ENCODE measurements at regions not wholly inside any gene's neighbourhood (a gene's known extent, or its start where the extent isn't known, plus 50 kb on each side); places are given as distances from the start of the nearest gene placed in this dataset.

- Histone ChIP-seq H3K4me2 (ENCODE audit: low read length) (no peak overlapping the region), H3K4me3 (ENCODE audit: low read length) (no peak overlapping the region), H3K9me3 (ENCODE audit: insufficient read depth, low read length) (no peaks in the 10 kb centered on the region), H3K79me2 (ENCODE audit: low read length) (no peaks in the 10 kb centered on the region), H3K27ac (ENCODE audit: low read length) (no peak overlapping the region), H3K27me3 (ENCODE audit: low read depth, low read length) (no peaks in the 10 kb centered on the region), H3K4me1 (ENCODE audit: low read length) (peaks cover 4% of the 10 kb centered on the region; the same call in 1 of the 2 replicates), H3K9ac (ENCODE audit: low read length) (no peak overlapping the region), H4K20me1 (ENCODE audit: insufficient read depth, low read length) (no peaks in the 10 kb centered on the region), H3K36me3 (replicated peaks; ENCODE audit: low read depth, low read length) (no peaks in the 10 kb centered on the region), H2AFZ (ENCODE audit: low read depth, low read length) (no peak overlapping the region)
- no peak for TF ChIP-seq EZH2phosphoT487 (IDR thresholded peaks at IDR 0.05; ENCODE audit: low read depth)
- no peak for TF ChIP-seq CTCF (IDR thresholded peaks at IDR 0.05; ENCODE audit: low read depth, low read length)
Observed at GRCh38 chr12:20282401-20282800, 85.9 kb upstream of the PDE3A start.

GRCh38 chr12:20283482-20283881, 84.9 kb upstream of the PDE3A start:
- Histone ChIP-seq H3K4me2 (ENCODE audit: low read length) (no peak overlapping the region), H3K4me1 (ENCODE audit: low read length) (peaks cover 4% of the 10 kb centered on the region; the same call in 1 of the 2 replicates), H3K36me3 (replicated peaks; ENCODE audit: low read depth, low read length) (no peaks in the 10 kb centered on the region), H3K9ac (ENCODE audit: low read length) (no peak overlapping the region), H2AFZ (ENCODE audit: low read depth, low read length) (no peak overlapping the region), H4K20me1 (ENCODE audit: insufficient read depth, low read length) (no peaks in the 10 kb centered on the region), H3K79me2 (ENCODE audit: low read length) (no peaks in the 10 kb centered on the region), H3K9me3 (ENCODE audit: insufficient read depth, low read length) (no peaks in the 10 kb centered on the region), H3K27me3 (ENCODE audit: low read depth, low read length) (no peaks in the 10 kb centered on the region), H3K4me3 (ENCODE audit: low read length) (no peak overlapping the region), H3K27ac (ENCODE audit: low read length) (no peak overlapping the region)
- TF ChIP-seq EZH2phosphoT487 (IDR thresholded peaks at IDR 0.05; ENCODE audit: low read depth) (no peak), CTCF (IDR thresholded peaks at IDR 0.05; ENCODE audit: low read depth, low read length) (no peak)

GRCh38 chr12:20289520-20289919, 78.8 kb upstream of the PDE3A start:
- no peaks in the 10 kb centered on the region for H3K9me3 ChIP-seq (ENCODE audit: insufficient read depth, low read length)
- H3K9ac ChIP-seq (ENCODE audit: low read length) = no peak overlapping the region
- H3K4me2 ChIP-seq (ENCODE audit: low read length) = no peak overlapping the region

GRCh38 chr12:20300457-20300856, 67.9 kb upstream of the PDE3A start:
- Histone ChIP-seq H3K9ac (ENCODE audit: low read length) (no peak overlapping the region), H3K36me3 (replicated peaks; ENCODE audit: low read depth, low read length) (no peaks in the 10 kb centered on the region), H4K20me1 (ENCODE audit: insufficient read depth, low read length) (no peaks in the 10 kb centered on the region)

More at GRCh38 chr12:20289520-20289919, 78.8 kb upstream of the PDE3A start:
- no peak overlapping the region for H3K4me3 ChIP-seq (ENCODE audit: low read length)
- H4K20me1 ChIP-seq (ENCODE audit: insufficient read depth, low read length) = no peaks in the 10 kb centered on the region
- no peaks in the 10 kb centered on the region for H3K79me2 ChIP-seq (ENCODE audit: low read length)
- H3K27me3 ChIP-seq (ENCODE audit: low read depth, low read length) = no peaks in the 10 kb centered on the region
- H3K36me3 ChIP-seq (replicated peaks; ENCODE audit: low read depth, low read length) = no peaks in the 10 kb centered on the region
- H2AFZ ChIP-seq (ENCODE audit: low read depth, low read length) = no peak overlapping the region
- H3K27ac ChIP-seq (ENCODE audit: low read length) = no peak overlapping the region
- TF ChIP-seq EZH2phosphoT487 (IDR thresholded peaks at IDR 0.05; ENCODE audit: low read depth) (no peak), CTCF (IDR thresholded peaks at IDR 0.05; ENCODE audit: low read depth, low read length) (no peak)
- no peaks in the 10 kb centered on the region for H3K4me1 ChIP-seq (ENCODE audit: low read length)

More at GRCh38 chr12:20300457-20300856, 67.9 kb upstream of the PDE3A start:
- TF ChIP-seq EZH2phosphoT487 (IDR thresholded peaks at IDR 0.05; ENCODE audit: low read depth) (no peak), CTCF (IDR thresholded peaks at IDR 0.05; ENCODE audit: low read depth, low read length) (no peak)
- Histone ChIP-seq H3K27me3 (ENCODE audit: low read depth, low read length) (no peaks in the 10 kb centered on the region), H3K4me2 (ENCODE audit: low read length) (no peak overlapping the region), H3K4me3 (ENCODE audit: low read length) (no peak overlapping the region), H3K9me3 (ENCODE audit: insufficient read depth, low read length) (no peaks in the 10 kb centered on the region), H3K79me2 (ENCODE audit: low read length) (no peaks in the 10 kb centered on the region), H3K4me1 (ENCODE audit: low read length) (no peaks in the 10 kb centered on the region), H3K27ac (ENCODE audit: low read length) (no peak overlapping the region), H2AFZ (ENCODE audit: low read depth, low read length) (no peak overlapping the region)

All from OCI-LY3 (cell line).